UCSD-AML1 (cell line): ENCODE measurements at regions not wholly inside any gene's neighbourhood (a gene's known extent, or its start where the extent isn't known, plus 50 kb on each side); places are given as distances from the start of the nearest gene placed in this dataset.

ENCODE experiments used
- DNase-seq: peaks from one replicate; lab custom pipeline; 2025; ENCODE audit not compliant: unreplicated experiment; lab: John Stamatoyannopoulos, UW

DNA sequence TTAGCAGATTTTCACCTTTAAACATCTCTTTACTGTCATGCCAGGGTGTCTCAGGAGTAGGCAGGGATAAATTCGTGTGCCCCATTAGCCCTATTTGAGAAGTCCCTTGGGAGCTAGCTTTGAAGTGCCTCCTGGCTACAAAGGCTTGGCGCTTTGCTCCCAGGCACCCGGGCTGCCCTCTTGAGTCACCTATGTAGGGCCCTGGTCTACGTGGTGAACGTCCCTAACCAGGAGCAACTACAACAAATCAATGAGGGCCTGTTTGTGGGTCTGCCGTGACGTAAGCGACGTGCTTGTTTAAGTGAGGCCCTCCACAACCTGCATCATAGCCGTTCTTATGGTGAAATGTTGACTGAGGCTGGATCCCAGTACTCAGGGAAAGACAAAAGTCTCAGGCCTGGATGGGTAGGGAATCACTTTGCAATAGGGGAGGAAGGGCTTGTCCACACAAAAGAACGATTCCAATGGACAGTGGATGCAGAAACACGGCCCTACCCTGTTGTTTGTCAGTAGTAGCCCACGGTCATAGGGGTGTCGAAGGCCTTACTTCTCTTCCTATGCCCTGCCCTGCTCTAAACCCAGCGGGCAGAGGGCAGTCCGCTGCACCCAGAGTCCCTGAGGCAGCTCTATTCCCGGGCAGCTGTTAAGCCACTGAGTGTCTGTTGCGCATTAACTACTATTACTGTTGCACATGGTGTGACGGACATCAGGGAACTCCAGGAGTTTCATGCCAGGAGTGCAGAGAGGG, 93.9 kb downstream of the INHBB start:
- no peak for DNase-seq

DNA sequence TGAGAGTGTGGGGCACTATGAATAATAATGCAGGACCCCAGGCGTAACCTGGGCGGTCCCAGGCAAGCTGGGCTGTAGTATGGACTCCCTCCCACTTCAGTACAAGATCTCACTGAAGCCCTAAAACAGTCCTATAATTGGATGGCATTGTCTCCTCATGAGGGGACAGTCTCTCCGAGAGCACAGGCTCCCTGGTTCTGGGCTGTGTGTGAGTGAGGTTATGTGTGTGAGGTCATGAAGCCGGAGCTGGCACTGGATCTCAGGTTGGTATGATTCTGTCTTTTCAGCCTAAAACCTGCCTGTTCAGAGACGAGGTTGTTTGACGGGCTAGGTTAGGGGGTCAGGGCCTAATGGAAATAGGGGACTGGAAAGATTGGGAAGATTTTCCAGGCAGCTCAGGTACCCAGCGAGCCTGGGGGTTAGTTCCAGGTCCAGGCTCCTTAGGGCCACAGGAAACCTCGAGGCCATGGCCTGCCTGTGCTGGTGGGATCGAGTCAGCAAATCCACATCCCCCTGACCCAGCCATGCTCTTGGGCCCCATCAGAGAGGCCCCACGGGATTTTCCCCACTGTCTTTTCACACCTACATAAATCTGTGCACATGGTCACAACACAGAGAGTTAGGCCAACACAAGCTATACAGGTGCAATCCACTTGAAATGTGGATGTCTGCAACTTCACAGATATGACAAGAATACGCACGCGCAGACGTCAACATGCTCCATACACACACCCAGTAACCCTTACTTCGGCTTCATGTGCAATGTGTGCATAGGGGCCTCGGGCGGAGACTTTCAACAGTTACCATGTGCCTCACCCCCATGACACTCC, 94.8 kb downstream of the INHBB start:
- DNase-seq = no peak

DNA sequence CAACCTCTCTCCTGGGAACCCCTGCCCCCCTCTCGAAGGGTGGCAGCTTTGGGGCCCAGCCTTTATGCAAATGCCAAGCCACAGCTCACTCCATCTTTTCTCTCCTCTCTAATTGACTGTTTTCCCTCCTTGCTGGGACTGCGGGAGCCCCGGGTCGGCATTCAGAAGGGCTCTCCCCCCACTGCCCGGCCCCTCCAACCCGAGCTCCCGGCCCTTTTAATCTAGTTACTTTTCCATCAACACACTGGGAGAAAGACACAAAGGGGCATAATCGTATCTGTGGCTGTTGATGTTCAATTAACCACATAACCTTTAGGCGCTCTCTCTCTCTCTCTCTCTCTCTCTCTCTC, 95.4 kb downstream of the INHBB start:
- DNase-seq = no peak

DNA sequence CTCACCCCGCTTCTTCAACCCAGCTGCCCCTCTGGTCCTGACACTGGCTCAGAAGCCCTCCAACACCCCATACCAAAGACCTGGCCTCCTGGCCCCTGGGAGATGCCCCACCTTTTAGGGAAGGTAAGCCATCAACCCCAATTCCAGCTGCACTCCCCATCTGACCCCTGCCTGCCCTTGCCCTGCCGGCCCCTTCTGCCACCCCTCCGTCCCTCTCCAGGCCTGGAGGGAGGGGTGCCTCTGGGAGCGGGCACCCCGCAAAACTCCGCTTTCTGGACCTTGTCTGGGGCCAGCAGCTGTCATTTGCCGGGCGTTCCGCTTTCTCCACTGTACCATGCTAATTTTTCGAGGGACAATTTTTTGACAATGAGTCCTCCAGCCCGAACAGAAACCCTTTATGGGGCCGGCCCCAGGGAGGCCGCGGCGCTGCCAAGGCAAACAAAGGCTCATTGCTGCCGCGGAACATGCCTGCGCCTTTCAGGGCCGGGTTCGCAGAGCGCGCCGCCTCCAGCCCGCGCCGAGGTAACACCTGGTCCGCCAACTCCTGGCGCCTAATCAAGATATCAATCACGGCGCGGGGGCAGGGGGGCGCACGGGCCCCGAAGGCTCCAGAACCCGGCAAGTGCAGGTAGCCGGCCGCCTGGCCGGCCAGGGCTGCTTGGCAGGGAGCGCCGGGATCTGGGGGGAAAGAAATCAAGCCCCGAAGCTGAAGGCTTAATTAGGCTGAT, 96.0 kb downstream of the INHBB start:
- no peak for DNase-seq

DNA sequence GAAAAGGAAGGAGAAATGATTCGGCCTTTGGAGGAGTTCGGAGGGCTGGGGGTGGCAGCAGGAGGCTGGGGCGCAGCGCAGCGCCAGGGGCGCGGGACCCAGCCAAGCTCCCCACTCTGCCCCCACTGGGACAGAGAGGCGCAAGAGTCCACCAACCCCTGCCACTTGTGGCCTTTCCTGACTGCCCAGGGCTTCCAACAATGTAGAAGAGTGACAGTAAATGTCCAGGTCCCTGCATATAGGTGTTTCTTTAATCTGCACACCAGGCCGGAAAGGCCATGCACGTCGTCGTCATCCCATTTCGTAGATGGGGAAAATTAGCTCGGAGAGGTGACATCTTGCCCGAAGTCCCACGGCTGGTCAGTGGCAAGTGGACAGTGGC, 96.6 kb downstream of the INHBB start:
- DNase-seq = no peak

DNA sequence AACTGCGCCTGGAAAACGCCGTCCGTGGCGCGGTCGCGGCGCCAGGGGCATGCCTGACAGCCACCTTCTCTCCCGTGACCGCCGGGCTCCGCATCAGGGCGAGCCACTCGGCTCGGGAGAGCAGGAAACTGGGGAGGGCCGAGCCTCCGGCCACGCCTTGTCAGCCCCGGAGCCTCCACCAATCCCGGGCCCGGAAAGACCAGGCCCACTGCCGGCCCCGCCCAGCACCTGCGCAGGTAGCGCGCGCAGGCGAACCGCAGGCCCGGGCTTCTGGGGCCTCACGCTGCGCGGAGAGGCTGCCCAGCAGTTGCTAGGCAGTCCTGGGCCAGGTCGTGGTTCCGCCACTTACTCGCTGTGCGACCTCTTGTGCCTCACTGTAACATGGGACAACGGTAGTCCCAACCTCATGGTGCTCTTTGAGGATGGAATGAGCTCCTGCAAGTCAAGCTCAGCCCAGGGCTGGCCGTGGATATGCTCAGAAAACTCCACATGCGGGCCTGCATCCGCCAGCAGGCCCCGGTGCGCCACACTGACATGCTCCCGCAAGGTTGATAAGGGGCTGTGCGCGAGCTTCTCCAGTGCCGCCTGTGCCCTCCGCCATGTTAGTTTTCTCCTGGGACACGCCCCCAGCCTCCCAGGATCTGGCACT, 97.1 kb downstream of the INHBB start:
- no peak for DNase-seq

DNA sequence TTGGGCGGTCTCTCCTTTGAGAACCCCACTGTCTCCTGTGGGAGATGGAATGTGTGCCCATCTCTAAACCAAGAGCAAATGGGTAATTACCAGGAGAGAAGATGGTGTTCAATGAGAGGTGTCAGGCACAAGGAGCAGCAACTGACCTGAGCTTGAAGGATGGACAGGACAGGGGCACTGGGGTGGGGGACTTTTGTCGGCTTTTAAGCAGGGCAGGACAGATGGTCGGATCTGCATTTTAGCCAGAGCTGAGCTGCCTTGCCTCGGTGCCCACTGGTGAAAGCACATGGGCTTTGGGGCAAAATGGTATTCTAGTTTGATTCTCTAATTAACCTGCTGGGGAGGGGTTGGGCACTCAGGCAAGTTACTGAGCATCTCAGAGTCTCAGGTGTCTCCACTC, 98.0 kb downstream of the INHBB start:
- DNase-seq = no peak

DNA sequence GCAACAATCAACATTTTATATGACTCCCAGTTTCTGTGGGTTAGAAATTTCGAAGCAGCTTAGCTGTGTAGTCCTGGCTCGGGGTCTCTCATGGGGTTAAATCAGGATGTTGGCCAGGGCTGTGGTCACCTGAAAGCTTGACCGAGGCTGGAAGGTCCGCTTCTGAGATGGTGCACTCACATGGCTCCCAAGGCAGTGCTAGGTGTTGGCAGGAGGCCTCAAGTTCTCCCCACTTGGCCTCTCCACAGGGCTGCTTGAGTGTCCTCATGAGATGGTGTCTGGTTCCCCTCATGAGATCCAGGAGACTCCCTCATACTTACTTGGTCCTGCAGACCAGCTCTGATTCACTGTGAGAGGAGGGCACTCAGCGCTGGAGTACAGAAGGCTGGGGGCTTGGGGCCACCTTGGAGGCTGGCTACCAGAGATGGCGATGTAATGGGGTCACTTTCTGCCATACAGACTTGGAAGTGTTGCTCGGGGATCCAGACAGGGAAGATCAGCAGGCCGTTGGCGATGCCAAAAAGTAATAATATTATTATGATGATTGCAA, 98.8 kb downstream of the INHBB start:
- no peak for DNase-seq

DNA sequence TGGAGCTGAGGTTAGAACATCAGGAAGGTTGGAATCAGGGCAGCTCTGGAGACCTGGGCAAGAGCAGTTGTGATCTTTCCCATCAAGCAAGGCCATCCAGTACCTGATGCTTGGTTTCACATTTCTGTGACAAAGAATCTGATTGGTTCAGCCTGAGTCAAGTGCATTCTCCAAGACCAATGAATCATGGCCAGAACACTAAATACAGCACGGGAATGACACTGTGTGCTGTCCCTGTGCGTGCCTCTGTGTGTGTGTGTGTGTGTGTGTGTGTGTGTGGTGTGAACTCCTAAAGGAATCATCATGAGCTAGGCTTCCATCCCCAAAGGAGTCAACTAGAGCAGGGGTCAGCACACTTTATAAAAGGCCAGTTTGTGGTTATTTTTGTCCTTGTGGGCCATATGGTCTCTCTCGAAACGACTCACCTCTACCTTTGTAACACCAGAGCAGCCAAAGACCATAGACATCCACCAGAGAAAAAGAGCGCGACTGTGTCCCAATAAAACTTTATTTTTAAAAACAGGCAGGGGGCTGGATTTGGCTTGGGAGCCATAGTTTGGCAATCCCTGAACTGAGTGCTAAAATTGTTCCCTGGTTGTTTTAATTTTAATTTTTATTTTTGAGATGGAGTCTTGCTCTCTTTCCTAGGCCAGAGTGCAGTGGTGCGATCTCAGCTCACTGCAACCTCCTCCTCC, 99.7 kb downstream of the INHBB start:
- no peak for DNase-seq

DNA sequence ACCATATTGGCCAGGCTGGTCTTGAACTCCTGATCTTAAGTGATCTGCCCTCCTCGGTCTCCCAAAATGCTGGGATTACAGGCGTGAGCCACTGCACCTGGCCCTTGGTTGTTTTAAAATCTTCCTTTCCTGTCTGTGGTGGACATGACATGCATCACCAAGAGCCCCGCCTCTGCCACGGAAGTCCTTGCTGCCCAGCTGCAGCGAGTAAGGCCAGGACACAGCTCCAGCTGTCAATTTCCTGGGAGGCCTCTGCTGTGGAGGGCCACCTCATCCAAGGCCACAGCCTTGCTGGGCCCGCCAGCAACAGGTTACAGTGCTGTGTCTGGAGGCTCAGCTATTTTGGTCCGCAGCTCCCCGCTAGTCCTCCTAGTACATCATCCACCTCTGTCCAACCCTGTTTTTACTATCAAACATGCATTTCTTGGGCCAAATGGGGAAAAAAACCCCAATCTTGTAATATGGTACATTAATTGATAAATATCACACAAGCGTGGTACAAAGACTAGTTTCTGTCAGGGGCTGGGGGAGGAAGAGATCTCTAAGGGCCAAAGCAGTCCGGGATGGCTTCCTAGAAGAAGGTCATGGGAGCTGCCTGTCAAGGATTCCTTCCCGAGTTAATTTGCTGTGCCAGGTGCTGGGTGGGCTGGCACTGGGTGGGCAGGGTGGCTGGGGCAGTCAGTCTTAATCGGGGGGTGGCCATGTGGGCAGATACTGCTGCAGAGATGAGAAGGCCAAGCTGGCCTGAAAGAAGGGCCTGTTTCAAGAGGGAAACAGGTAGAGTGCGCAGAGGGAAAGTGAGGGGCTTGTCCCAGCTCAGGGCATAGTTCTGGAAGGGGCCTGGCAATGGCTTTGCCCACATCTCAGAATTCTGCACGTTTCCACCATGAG, 100.5 kb downstream of the INHBB start:
- DNase-seq = no peak

DNA sequence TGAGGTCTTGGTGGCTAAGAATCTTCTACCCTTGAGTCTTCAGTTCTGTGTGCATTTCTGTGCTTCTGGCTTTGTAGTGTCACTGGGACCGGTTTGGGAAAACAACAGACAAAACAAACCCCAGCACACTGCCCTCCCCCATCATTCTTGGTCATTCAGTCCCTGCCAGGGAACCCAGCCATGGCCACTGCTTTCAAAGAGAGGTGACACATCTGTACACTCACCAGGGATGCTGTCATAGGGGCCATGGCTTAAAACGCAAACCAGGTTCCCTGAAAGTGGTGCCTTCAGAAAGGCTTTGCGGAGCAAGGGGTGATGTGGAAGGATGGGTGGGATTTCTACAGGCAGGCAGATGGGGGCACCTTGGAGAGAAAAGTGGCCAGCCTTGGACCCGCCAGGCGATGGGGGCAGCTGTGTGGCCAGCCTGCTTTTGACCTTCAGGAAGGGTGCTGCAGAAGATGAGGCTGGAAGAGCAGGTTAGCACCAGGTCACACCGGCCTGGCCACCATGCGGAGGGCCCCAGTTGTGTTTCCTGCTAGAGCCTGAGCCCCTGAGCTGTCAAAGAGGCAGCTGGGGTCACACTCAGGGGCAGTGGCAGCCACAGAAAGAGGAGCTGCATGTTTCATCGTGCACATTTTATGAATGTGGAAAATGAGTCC, 101.3 kb downstream of the INHBB start:
- no peak for DNase-seq

DNA sequence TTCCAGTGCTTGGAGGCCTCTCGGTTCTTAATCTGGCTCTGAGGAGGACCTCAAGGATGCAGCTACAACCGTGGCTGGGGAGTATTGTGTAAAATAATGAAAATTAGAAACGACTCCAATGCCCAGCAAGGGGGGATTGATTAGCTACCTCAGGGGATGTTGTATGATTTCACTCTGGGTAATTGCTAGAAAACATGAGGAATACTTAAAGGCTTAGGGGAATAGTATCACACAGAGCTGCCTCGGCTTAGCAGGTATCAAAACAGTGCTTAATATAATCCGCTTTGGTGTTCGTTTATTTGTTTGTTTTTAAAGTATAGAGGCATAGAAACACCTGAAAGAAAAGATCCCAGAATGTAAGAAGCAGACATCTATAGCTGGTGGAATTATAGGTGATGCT, 102.5 kb downstream of the INHBB start:
- DNase-seq = no peak

DNA sequence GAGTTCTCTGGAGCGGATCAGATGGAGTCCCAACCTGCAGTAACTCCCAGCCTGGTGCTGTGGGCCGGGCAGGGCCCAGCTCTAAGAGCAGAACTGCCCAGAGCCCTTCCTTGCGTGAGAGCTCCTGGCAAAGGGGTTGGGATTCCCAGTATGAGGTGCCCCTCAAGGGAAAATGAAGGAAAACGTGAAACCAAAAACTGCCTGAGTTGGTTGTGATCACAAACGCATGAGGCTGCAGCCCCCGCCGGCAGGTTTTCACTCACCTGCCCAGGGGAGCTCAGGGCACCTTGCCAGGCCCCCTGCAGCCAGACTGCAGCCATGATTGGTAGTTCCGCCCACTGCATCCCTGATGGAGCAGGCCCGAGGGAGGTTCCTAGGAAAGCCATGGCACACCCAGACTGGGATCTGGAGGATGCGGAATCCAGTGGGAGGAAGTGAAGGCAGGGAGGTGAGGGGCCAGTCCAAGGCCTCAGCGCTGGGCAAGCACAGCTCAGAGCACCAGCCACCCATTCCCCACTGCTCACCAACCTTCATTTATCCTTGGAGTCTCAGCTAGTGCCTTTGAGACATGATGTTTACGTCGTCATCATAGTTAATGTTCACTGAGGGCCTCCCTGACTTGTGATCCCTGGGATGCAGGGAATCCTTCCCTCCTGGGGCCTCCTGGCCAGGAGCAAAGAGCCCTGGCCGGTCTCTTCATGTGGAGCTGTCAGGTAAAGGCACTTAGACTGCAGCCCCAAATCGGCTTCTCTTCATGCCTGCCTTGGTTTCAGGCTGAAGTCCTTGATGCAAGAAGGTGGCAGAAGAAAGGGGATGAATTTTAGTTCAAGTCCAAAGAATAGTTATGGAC, 103.2 kb downstream of the INHBB start:
- no peak for DNase-seq

DNA sequence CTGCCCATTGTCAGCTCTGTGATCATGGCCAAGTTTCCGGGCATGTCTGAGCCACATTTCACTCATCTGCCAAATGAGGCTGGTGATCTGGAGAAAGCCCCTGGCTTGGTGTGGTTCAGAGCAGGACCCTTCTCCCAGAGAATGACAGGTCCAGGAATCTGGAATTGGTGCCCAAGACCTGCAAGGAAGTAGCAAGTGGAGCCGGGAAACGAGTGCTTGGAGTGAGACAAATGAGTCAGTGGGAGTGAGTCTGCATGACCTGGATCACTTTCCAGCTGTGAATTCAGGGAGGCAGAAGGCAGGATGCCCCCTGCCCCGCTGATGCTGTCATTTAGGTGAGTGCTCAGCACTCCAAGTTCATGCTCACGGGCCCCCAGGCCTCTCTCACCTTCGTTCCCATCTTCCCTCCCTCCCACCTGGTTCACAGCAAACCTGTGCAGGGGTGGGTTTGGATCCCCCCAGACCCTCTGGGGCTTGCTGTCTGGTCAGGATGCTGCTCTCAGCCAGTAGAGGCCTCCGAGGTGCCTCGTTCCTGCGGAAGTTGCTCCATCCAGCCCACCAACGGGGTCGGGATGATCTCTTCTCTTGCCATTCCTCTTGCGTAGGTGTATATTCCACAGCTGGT, 104.4 kb downstream of the INHBB start:
- DNase-seq = no peak

DNA sequence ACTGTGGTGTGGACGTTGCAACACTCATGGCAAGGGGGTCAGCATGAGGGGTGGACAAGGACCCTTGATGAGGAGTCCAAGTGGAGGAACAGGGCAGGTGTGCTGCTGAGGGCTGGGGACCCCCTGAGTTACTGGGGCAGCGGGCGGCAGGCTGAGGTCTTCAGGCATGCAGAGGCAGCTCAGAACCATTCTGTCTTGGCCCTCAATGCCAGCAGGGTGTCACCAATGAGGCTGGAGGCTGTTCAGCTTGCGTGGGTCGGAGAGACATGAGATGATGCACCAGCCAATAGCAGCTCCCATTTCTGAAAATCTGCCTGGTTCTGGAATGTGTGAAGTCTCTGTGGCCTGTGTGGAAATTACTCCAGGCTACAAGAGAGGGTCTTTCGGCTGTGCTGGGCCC, 105.4 kb downstream of the INHBB start:
- DNase-seq = no peak

DNA sequence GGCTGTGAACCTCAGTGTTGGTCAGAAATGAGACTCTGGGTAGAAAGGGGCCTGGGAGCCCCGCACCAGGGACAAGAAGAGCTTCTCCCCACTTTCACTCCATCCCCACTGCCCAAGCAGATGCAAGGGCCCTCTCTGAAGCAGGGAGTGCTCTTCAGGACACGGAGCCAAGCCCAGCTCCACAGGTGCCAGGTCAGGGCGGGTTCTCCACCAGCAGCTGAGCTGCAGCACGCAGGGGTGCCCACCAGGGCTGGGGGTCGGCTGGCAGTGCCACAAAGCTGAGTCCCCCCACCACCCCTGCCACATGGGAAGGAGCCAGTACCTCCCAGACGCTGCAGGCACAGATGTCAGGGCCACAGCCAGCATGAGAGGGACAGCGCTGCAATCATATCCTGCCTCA, 106.2 kb downstream of the INHBB start:
- DNase-seq = no peak

DNA sequence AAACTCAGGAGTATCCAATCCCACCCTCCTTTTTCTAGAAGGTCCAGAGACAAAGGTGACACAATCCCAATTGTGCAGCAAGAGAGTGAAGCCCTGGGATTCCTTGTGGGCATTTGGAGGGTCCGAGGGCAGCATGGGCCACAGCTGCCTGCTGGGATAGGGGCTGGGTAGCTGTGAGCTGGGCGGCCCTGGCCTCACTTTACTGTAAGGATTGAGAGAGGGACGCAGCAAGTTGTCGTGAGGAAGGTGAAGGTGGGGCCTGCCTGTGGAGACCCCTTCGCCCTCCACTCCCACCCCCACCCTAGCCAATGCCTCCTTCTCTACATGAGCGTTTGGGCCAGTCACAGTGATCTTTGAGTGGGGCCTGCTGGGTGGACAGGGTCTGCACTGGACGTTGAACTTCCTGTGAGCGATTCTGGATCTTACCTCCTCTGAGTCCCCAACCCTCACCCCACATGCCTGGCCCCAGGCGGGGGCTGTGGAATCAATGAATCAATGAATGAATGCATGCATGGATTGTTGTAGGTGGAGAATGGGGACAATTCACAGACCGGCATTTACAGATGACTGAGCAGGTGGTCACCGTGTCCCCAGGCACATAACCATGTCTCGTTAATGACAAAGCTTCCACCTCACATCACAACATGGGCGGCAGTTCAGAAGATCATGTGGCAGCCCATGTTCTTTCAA, 107.2 kb downstream of the INHBB start:
- DNase-seq = no peak
